Spinal cord (tissue), 9 donors: ENCODE measurements at regions not wholly inside any gene's neighbourhood (a gene's known extent, or its start where the extent isn't known, plus 50 kb on each side); places are given as distances from the start of the nearest gene placed in this dataset.
"Not testable (repeated sequence)": the region's sequence is repeated elsewhere in the genome, so short reads cannot be mapped to it uniquely, and the experiment has no call there.

Source experiments
- DNase-seq, 6 donors: peaks; one replicate each; pipeline versions ENCODE4 v3.0.0 to v3.0.0-alpha.2; 2013 to 2015; ENCODE audit warnings: low spot score in 6 of 6, low read depth in 4 of 6
- H3K27ac ChIP-seq: one replicate; pipeline ENCODE4 v1.5.1; 2013; ENCODE audit warnings: low read depth, low read length, control low read depth
- H3K27me3 ChIP-seq: one replicate; pipeline ENCODE4 v1.6.1; 2013; ENCODE audit warnings: low read length; ENCODE audit not compliant: control insufficient read depth, insufficient read depth
- H3K36me3 ChIP-seq: one replicate; pipeline ENCODE4 v1.6.1; 2013; ENCODE audit warnings: low read length; ENCODE audit not compliant: control insufficient read depth, insufficient read depth
- H3K4me1 ChIP-seq: one replicate; pipeline ENCODE4 v1.6.1; 2013; ENCODE audit warnings: low read length; ENCODE audit not compliant: control insufficient read depth, insufficient read depth
- H3K4me3 ChIP-seq: one replicate; pipeline ENCODE4 v1.5.1; 2013; ENCODE audit warnings: low read depth, low read length, control low read depth
- H3K9me3 ChIP-seq: one replicate; pipeline ENCODE4 v1.6.1; 2013; ENCODE audit warnings: low read length; ENCODE audit not compliant: control insufficient read depth, insufficient read depth
- WGBS: methylation state at CpG from one replicate; pipeline ENCODE4 v1.1.5; 2013; ENCODE audit warnings: missing lambda C conversion rate; ENCODE audit not compliant: insufficient coverage; 5-methylcytosine and 5-hydroxymethylcytosine counted together
- donor health status: healthy.

DNA sequence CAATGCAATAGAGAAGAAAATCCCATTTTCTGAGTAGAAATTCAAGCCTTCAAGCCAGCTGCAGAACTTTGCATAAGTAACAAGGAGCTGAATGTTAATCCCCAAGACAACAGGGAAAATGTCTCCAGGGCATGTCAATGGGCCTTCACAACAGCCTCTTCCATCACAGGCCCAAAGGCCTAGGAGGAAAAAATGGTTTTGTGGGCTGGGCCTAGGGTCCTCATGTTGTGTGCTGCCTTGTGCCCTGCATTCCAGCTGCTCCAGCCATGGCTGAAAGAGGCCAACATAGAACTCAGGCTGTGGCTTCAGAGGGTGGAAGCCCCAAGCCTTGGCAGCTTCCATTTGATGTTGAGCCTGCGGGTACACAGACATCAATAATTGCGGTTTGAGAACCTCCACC, 1208.8 kb downstream of the PLA2G4A start:
- H3K27me3 ChIP-seq, H3K4me3 ChIP-seq, H3K36me3 ChIP-seq, H3K9me3 ChIP-seq, H3K4me1 ChIP-seq, H3K27ac ChIP-seq, DNase-seq: not testable (repeated sequence)
- WGBS: no CpG with 5 or more reads among the region's 2 CpGs

DNA sequence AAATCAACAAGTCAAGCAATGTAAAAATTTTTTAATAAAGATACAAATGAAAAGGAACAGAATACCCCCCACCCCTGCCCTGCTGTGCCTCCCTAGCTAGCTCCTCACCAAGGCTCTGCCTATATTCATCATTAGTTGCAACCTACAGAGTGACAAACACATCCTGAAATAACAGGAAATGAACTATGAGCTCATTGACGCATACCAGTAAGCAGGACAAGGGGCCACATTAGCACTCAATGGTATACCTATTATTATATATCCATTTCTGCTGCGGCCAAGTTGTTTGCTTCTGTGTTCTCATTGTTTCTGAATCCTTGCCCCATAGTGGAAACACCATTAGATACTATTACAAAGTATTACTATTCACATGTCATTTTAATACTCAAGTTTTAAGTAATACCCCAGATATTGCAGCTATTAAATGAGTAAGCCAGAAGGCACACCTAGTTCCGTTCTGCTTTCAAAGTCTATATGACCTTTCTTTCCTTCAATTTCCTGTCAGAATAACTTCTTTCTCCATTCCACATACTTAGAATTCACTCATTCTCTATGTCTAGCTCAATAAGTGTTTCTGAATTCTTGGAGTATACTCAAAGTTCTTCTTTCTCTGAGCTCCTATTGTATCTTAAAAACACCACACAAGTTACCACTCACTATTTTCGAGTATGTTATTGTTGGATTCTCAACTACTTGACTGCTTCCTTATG, 1214.9 kb downstream of the PLA2G4A start:
- no peaks in the 10 kb centered on the region for H3K36me3 ChIP-seq
- no peak for DNase-seq
- H3K4me3 ChIP-seq: no peak overlapping the region
- H3K27me3 ChIP-seq: no peaks in the 10 kb centered on the region
- 100% methylated on average over 1 of the region's 4 CpGs for WGBS
- no peaks in the 10 kb centered on the region for H3K4me1 ChIP-seq
- no peaks in the 10 kb centered on the region for H3K9me3 ChIP-seq
- H3K27ac ChIP-seq: no peak overlapping the region

DNA sequence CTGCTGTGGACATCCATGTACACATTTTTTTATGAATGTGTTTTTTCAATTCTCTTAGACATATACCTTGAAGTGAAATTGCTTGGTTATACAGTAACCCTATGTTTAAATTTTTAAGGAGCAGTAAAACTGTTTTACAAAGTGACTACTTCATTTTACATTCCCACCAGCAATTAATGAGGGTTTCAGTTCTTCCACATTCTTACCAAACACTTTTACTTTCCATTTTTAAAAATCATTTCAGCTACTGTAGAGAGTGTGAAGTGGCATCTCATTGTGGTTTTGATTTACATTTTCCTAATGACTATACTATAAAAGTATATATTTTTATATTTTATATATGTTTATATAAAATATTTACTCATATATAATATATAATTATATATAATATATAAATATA, 1221.5 kb downstream of the PLA2G4A start:
- H3K4me3 ChIP-seq: no peak overlapping the region
- no peaks in the 10 kb centered on the region for H3K36me3 ChIP-seq
- H3K9me3 ChIP-seq: no peaks in the 10 kb centered on the region
- no peak for DNase-seq
- H3K27ac ChIP-seq: no peak overlapping the region
- no peaks in the 10 kb centered on the region for H3K4me1 ChIP-seq
- H3K27me3 ChIP-seq: no peaks in the 10 kb centered on the region

DNA sequence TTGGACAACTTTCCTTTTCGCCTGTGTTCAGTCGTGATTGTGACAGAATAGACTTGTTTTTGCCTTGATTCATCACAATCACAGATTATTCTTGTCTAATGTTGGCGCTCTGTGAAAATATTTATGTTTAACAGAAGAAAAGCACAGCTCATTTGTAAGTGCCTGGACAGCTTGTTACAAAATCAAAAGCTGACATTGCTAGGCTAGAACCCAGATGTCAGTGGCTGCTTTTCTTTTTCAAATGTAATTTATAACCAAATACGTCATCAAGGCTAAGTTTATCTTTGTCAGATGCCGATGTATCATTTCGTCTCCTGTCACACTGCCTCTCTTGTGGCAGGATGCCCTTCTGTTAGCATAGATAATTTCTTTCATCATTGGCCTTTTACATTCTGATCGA, 1227.3 kb downstream of the PLA2G4A start:
- Histone ChIP-seq H3K27ac (no peak overlapping the region), H3K4me1 (no peaks in the 10 kb centered on the region), H3K9me3 (no peaks in the 10 kb centered on the region), H3K36me3 (no peaks in the 10 kb centered on the region), H3K27me3 (no peaks in the 10 kb centered on the region), H3K4me3 (no peak overlapping the region)
- DNase-seq: peak in 1 of 6 donors; percentile 1
- no CpG with 5 or more reads among the region's 7 CpGs for WGBS

DNA sequence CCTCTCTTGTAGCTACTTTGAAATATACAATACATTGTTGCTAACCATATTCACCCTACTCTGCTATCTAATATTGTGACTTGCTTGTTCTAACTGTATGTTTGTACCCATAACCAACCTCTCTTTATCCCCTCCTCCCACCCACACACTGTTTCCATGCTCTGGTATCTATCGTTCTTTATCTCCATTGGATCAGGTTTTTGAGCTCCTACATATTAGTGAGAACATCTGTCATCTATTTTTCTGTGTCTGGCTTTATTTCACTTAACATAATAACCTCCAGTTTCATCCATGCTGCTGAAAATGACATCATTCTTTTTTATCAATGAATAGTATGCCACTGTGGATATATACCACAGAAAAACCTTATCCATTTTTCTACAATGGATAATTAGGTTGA, 1230.1 kb downstream of the PLA2G4A start:
- no peaks in the 10 kb centered on the region for H3K36me3 ChIP-seq
- no peak overlapping the region for H3K27ac ChIP-seq
- no CpG with 5 or more reads among the region's 1 CpG for WGBS
- DNase-seq: no peak
- H3K4me3 ChIP-seq: no peak overlapping the region
- H3K9me3 ChIP-seq: no peaks in the 10 kb centered on the region
- no peaks in the 10 kb centered on the region for H3K4me1 ChIP-seq
- H3K27me3 ChIP-seq: no peaks in the 10 kb centered on the region

DNA sequence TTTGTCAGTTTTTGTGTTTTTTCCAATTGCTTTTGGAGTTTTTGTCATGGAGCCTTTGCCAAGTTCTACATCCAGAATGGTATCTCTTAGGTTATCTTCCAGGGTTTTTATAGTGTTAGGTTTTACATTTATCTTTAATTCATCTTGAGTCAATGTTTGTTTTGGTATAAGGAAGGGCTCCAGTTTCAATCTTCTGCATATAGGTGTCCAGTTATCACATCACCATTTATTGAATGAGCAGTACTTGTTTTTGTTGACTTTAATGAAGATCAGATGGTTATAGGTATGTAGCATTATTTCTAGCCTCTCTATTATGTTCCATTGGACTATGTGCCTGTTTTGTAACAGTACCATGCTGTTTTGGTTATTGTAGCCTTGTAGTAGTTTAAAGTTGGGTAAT, 1233.1 kb downstream of the PLA2G4A start:
- H3K27ac ChIP-seq: no peak overlapping the region
- no peaks in the 10 kb centered on the region for H3K27me3 ChIP-seq
- H3K36me3 ChIP-seq: no peaks in the 10 kb centered on the region
- no peaks in the 10 kb centered on the region for H3K9me3 ChIP-seq
- H3K4me3 ChIP-seq: no peak overlapping the region
- no peaks in the 10 kb centered on the region for H3K4me1 ChIP-seq
- no peak for DNase-seq

DNA sequence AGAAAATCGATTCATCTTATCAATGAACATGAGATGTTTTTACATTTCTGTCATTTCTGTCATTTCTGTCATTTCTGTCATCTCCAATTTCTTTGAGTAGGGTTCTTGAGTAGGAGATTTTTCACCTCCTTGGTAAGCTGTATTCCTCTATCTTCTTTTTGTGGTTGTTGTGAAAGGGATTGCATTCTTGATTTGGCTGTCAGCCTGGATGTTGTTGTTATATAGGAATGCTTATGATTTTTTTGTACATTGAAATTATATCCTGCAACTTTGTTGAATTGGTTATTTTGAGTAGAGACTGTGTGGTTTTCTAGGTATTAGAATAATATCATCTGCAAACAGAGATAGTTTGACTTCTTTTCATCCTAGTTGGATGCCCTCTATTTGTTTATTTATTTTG, 1233.7 kb downstream of the PLA2G4A start:
- H3K36me3 ChIP-seq: no peaks in the 10 kb centered on the region
- no peaks in the 10 kb centered on the region for H3K9me3 ChIP-seq
- H3K4me1 ChIP-seq: no peaks in the 10 kb centered on the region
- DNase-seq: no peak
- no peak overlapping the region for H3K4me3 ChIP-seq
- H3K27ac ChIP-seq: no peak overlapping the region
- no peaks in the 10 kb centered on the region for H3K27me3 ChIP-seq
- WGBS: no CpG with 5 or more reads among the region's 1 CpG

DNA sequence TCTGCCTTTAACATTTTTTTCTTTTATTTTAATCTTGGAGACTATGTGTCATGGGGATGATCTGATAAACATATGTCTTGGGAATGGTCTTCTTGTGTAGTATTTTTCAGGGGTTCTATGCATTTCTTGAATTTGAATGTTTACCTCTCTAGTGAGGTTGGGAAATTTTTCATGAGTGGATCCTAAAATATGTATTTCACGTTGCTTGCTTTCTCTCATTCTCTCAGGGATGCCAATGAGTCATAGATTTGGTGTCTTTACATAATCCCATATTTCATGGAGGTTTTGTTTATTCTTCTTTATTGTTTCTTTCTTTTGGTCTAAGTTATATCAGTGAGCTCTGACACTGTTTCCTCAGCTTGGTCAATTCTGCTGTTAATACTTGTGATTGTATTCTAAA, 1237.2 kb downstream of the PLA2G4A start:
- Histone ChIP-seq H3K4me1 (no peaks in the 10 kb centered on the region), H3K9me3 (no peaks in the 10 kb centered on the region), H3K4me3 (no peak overlapping the region), H3K27ac (no peak overlapping the region), H3K27me3 (no peaks in the 10 kb centered on the region), H3K36me3 (no peaks in the 10 kb centered on the region)
- DNase-seq: no peak
- WGBS: no CpG with 5 or more reads among the region's 1 CpG

DNA sequence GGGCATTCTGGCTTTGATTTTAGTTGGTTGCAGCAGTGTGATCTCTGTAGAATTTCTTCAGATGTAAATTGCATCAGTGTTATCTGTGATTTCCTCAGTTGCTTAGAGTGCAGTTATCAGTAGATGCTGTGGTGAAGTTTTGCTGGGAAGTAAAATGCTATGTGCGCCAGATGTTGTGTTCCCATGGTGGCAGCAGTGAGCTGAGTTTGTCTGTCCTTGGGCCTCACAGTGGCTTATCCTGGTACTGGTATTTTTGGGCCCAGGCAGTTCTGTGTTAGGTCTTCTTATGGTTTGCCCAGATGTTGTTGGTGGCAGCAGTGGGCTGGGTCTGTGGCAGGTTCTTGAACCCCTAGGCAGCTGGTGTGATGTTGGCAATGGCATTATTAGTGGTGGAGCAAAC, 1242.1 kb downstream of the PLA2G4A start:
- H3K4me1 ChIP-seq: no peaks in the 10 kb centered on the region
- no peaks in the 10 kb centered on the region for H3K27me3 ChIP-seq
- DNase-seq: no peak
- H3K9me3 ChIP-seq: no peaks in the 10 kb centered on the region
- H3K4me3 ChIP-seq: no peak overlapping the region
- WGBS: 0% methylated on average over 1 of the region's 1 CpG
- H3K36me3 ChIP-seq: no peaks in the 10 kb centered on the region
- H3K27ac ChIP-seq: no peak overlapping the region

DNA sequence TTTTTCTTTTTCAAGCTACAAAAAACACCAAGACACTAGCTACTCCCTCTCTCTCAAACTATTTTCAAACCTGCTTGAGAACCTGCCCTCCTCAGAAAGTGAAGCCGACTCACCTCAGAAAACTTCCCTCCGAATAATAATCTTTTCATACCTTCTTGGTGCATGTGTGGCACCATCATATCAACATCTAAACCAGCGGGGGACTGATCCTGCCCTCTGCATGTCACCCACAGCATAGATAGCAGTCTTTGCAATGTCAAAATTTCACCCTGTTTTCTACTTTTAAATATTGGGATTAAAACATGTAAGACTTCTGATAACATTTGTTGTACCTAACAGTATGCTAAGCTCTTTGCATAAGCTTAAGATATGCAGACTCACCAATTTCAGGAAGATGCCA, 1260.3 kb downstream of the PLA2G4A start:
- no peak overlapping the region for H3K4me3 ChIP-seq
- no peaks in the 10 kb centered on the region for H3K36me3 ChIP-seq
- DNase-seq: no peak
- H3K9me3 ChIP-seq: no peaks in the 10 kb centered on the region
- H3K27me3 ChIP-seq: no peaks in the 10 kb centered on the region
- H3K27ac ChIP-seq: no peak overlapping the region
- 33% methylated on average over 1 of the region's 3 CpGs for WGBS
- no peaks in the 10 kb centered on the region for H3K4me1 ChIP-seq
